ENCODE measurements at regions not wholly inside any gene's neighbourhood (a gene's known extent, or its start where the extent isn't known, plus 50 kb on each side); places are given as distances from the start of the nearest gene placed in this dataset.
A peak's percentile ranks its signal among the peaks of the same experiment; 100 is the strongest.
"Not testable (repeated sequence)": the region's sequence is repeated elsewhere in the genome, so short reads cannot be mapped to it uniquely, and the experiment has no call there.

- H3K27ac ChIP-seq (ENCODE audit: low read length), result no peak overlapping the region
- H3K27me3 ChIP-seq (ENCODE audit: control insufficient read depth, insufficient read depth, low read length), result no peaks in the 10 kb centered on the region
- no peaks in the 10 kb centered on the region for H3K36me3 ChIP-seq (ENCODE audit: control insufficient read depth, low read depth, low read length)
- H3K4me1 ChIP-seq (ENCODE audit: control insufficient read depth, low read depth, low read length), result peaks cover 10% of the 10 kb centered on the region
- H3K9me3 ChIP-seq (ENCODE audit: control insufficient read depth, low read depth, low read length), result no peaks in the 10 kb centered on the region
- H3K9ac ChIP-seq (ENCODE audit: low read length), result no peak overlapping the region
- H3K4me3 ChIP-seq (ENCODE audit: low read length), result no peak overlapping the region
These were observed 52.7 kb upstream of the LARP1 start for GRCh38 chr5:154702477-154702876.

GRCh38 chr5:154701725-154702124 lies 53.5 kb upstream of the LARP1 start:
- H3K36me3 ChIP-seq (ENCODE audit: control insufficient read depth, low read depth, low read length); H3K9me3 ChIP-seq (ENCODE audit: control insufficient read depth, low read depth, low read length); H3K27ac ChIP-seq (ENCODE audit: low read length); H3K27me3 ChIP-seq (ENCODE audit: control insufficient read depth, insufficient read depth, low read length); H3K9ac ChIP-seq (ENCODE audit: low read length); H3K4me3 ChIP-seq (ENCODE audit: low read length): not testable (repeated sequence)
- peaks cover 16% of the 10 kb centered on the region for H3K4me1 ChIP-seq (ENCODE audit: control insufficient read depth, low read depth, low read length)

GRCh38 chr5:154701181-154701580 lies 54.0 kb upstream of the LARP1 start:
- H3K9ac ChIP-seq (ENCODE audit: low read length), result no peak overlapping the region

GRCh38 chr5:154700289-154700928 lies 54.8 kb upstream of the LARP1 start:
- H3K9ac ChIP-seq (ENCODE audit: low read length); H3K9me3 ChIP-seq (ENCODE audit: control insufficient read depth, low read depth, low read length); H3K36me3 ChIP-seq (ENCODE audit: control insufficient read depth, low read depth, low read length); H3K4me3 ChIP-seq (ENCODE audit: low read length); H3K27ac ChIP-seq (ENCODE audit: low read length); H3K27me3 ChIP-seq (ENCODE audit: control insufficient read depth, insufficient read depth, low read length): not testable (repeated sequence)
- peaks cover 22% of the 10 kb centered on the region for H3K4me1 ChIP-seq (ENCODE audit: control insufficient read depth, low read depth, low read length)

More at GRCh38 chr5:154701181-154701580, 54.0 kb upstream of the LARP1 start:
- no peaks in the 10 kb centered on the region for H3K9me3 ChIP-seq (ENCODE audit: control insufficient read depth, low read depth, low read length)
- peaks cover 21% of the 10 kb centered on the region for H3K4me1 ChIP-seq (ENCODE audit: control insufficient read depth, low read depth, low read length)
- no peak overlapping the region for H3K27ac ChIP-seq (ENCODE audit: low read length)
- H3K4me3 ChIP-seq (ENCODE audit: low read length), result no peak overlapping the region
- no peaks in the 10 kb centered on the region for H3K27me3 ChIP-seq (ENCODE audit: control insufficient read depth, insufficient read depth, low read length)
- no peaks in the 10 kb centered on the region for H3K36me3 ChIP-seq (ENCODE audit: control insufficient read depth, low read depth, low read length)

GRCh38 chr5:154698763-154699162 lies 56.4 kb upstream of the LARP1 start:
- Histone ChIP-seq H3K27ac (ENCODE audit: low read length) (no peak overlapping the region), H3K4me1 (ENCODE audit: control insufficient read depth, low read depth, low read length) (peaks cover 22% of the 10 kb centered on the region), H3K27me3 (ENCODE audit: control insufficient read depth, insufficient read depth, low read length) (no peaks in the 10 kb centered on the region), H3K9me3 (ENCODE audit: control insufficient read depth, low read depth, low read length) (no peaks in the 10 kb centered on the region), H3K9ac (ENCODE audit: low read length) (no peak overlapping the region), H3K36me3 (ENCODE audit: control insufficient read depth, low read depth, low read length) (no peaks in the 10 kb centered on the region), H3K4me3 (ENCODE audit: low read length) (no peak overlapping the region)

- H3K9me3 ChIP-seq (ENCODE audit: control insufficient read depth, low read depth, low read length), result no peaks in the 10 kb centered on the region
- H3K4me3 ChIP-seq (ENCODE audit: low read length), result peak overlapping the region; percentile 1
- H3K4me1 ChIP-seq (ENCODE audit: control insufficient read depth, low read depth, low read length), result peaks cover 26% of the 10 kb centered on the region
- no peaks in the 10 kb centered on the region for H3K27me3 ChIP-seq (ENCODE audit: control insufficient read depth, insufficient read depth, low read length)
- H3K9ac ChIP-seq (ENCODE audit: low read length), result no peak overlapping the region
- no peak overlapping the region for H3K27ac ChIP-seq (ENCODE audit: low read length)
- no peaks in the 10 kb centered on the region for H3K36me3 ChIP-seq (ENCODE audit: control insufficient read depth, low read depth, low read length)
These were observed 57.8 kb upstream of the LARP1 start for GRCh38 chr5:154697371-154697770.

GRCh38 chr5:154696891-154697290 lies 58.3 kb upstream of the LARP1 start:
- no peak overlapping the region for H3K9ac ChIP-seq (ENCODE audit: low read length)
- H3K4me3 ChIP-seq (ENCODE audit: low read length), result no peak overlapping the region
- H3K27ac ChIP-seq (ENCODE audit: low read length), result peak overlapping the region; percentile 6

GRCh38 chr5:154694159-154694558 lies 61.0 kb upstream of the LARP1 start:
- Histone ChIP-seq H3K4me1 (ENCODE audit: control insufficient read depth, low read depth, low read length) (peaks cover 31% of the 10 kb centered on the region), H3K36me3 (ENCODE audit: control insufficient read depth, low read depth, low read length) (no peaks in the 10 kb centered on the region), H3K9me3 (ENCODE audit: control insufficient read depth, low read depth, low read length) (no peaks in the 10 kb centered on the region), H3K27me3 (ENCODE audit: control insufficient read depth, insufficient read depth, low read length) (no peaks in the 10 kb centered on the region), H3K4me3 (ENCODE audit: low read length) (no peak overlapping the region), H3K9ac (ENCODE audit: low read length) (no peak overlapping the region), H3K27ac (ENCODE audit: low read length) (no peak overlapping the region)

More at GRCh38 chr5:154696891-154697290, 58.3 kb upstream of the LARP1 start:
- H3K9me3 ChIP-seq (ENCODE audit: control insufficient read depth, low read depth, low read length), result no peaks in the 10 kb centered on the region
- H3K27me3 ChIP-seq (ENCODE audit: control insufficient read depth, insufficient read depth, low read length), result no peaks in the 10 kb centered on the region
- peaks cover 30% of the 10 kb centered on the region for H3K4me1 ChIP-seq (ENCODE audit: control insufficient read depth, low read depth, low read length)
- H3K36me3 ChIP-seq (ENCODE audit: control insufficient read depth, low read depth, low read length), result no peaks in the 10 kb centered on the region

GRCh38 chr5:154690488-154690887 lies 64.7 kb upstream of the LARP1 start:
- H3K27ac ChIP-seq (ENCODE audit: low read length), result no peak overlapping the region

GRCh38 chr5:154686490-154686889 lies 68.7 kb upstream of the LARP1 start:
- H3K27ac ChIP-seq (ENCODE audit: low read length), result no peak overlapping the region
- peaks cover 4% of the 10 kb centered on the region for H3K9me3 ChIP-seq (ENCODE audit: control insufficient read depth, low read depth, low read length)
- no peak overlapping the region for H3K4me3 ChIP-seq (ENCODE audit: low read length)
- H3K27me3 ChIP-seq (ENCODE audit: control insufficient read depth, insufficient read depth, low read length), result no peaks in the 10 kb centered on the region
- H3K9ac ChIP-seq (ENCODE audit: low read length), result no peak overlapping the region
- H3K36me3 ChIP-seq (ENCODE audit: control insufficient read depth, low read depth, low read length), result no peaks in the 10 kb centered on the region
- H3K4me1 ChIP-seq (ENCODE audit: control insufficient read depth, low read depth, low read length), result peaks cover 5% of the 10 kb centered on the region

More at GRCh38 chr5:154690488-154690887, 64.7 kb upstream of the LARP1 start:
- no peak overlapping the region for H3K9ac ChIP-seq (ENCODE audit: low read length)
- no peak overlapping the region for H3K4me3 ChIP-seq (ENCODE audit: low read length)
- no peaks in the 10 kb centered on the region for H3K27me3 ChIP-seq (ENCODE audit: control insufficient read depth, insufficient read depth, low read length)
- H3K36me3 ChIP-seq (ENCODE audit: control insufficient read depth, low read depth, low read length), result no peaks in the 10 kb centered on the region
- peaks cover 8% of the 10 kb centered on the region for H3K4me1 ChIP-seq (ENCODE audit: control insufficient read depth, low read depth, low read length)
- peaks cover 4% of the 10 kb centered on the region for H3K9me3 ChIP-seq (ENCODE audit: control insufficient read depth, low read depth, low read length)

GRCh38 chr5:154683101-154683880 lies 71.9 kb upstream of the LARP1 start:
- no peaks in the 10 kb centered on the region for H3K36me3 ChIP-seq (ENCODE audit: control insufficient read depth, low read depth, low read length)
- peaks cover 4% of the 10 kb centered on the region for H3K9me3 ChIP-seq (ENCODE audit: control insufficient read depth, low read depth, low read length)
- peak overlapping the region; percentile 58 for H3K9ac ChIP-seq (ENCODE audit: low read length)
- peak overlapping the region; percentile 57 for H3K4me3 ChIP-seq (ENCODE audit: low read length)
- H3K4me1 ChIP-seq (ENCODE audit: control insufficient read depth, low read depth, low read length), result peaks cover 5% of the 10 kb centered on the region
- H3K27me3 ChIP-seq (ENCODE audit: control insufficient read depth, insufficient read depth, low read length), result no peaks in the 10 kb centered on the region
- H3K27ac ChIP-seq (ENCODE audit: low read length), result peak overlapping the region; percentile 29

GRCh38 chr5:154679501-154679900 lies 75.7 kb upstream of the LARP1 start:
- Histone ChIP-seq H3K27me3 (ENCODE audit: control insufficient read depth, insufficient read depth, low read length) (no peaks in the 10 kb centered on the region), H3K4me3 (ENCODE audit: low read length) (no peak overlapping the region), H3K4me1 (ENCODE audit: control insufficient read depth, low read depth, low read length) (peaks cover 5% of the 10 kb centered on the region), H3K9me3 (ENCODE audit: control insufficient read depth, low read depth, low read length) (no peaks in the 10 kb centered on the region), H3K36me3 (ENCODE audit: control insufficient read depth, low read depth, low read length) (no peaks in the 10 kb centered on the region), H3K9ac (ENCODE audit: low read length) (no peak overlapping the region), H3K27ac (ENCODE audit: low read length) (no peak overlapping the region)
